ENCODE measurements at regions not wholly inside any gene's neighbourhood (a gene's known extent, or its start where the extent isn't known, plus 50 kb on each side); places are given as distances from the start of the nearest gene placed in this dataset.

GRCh38 chr5:124030043-124030491 lies 518.1 kb downstream of the CSNK1G3 start:
- Histone ChIP-seq H3K4me1 (peaks cover 0 to 4% (median 0%) of the 10 kb centered on the region in 4 donors), H3K27me3 (no peaks in the 10 kb centered on the region), H3K9me3 (no peaks in the 10 kb centered on the region), H3K27ac (no peak overlapping the region), H3K36me3 (no peaks in the 10 kb centered on the region), H3K4me3 (no peak overlapping the region)
- TF ChIP-seq POLR2A (IDR thresholded peaks at IDR 0.05) (no peak), CTCF (IDR thresholded peaks at IDR 0.05) (no peak)
- DNase-seq = no peak

GRCh38 chr5:124027441-124027840 lies 515.5 kb downstream of the CSNK1G3 start:
- Histone ChIP-seq H3K27me3 (no peaks in the 10 kb centered on the region), H3K27ac (no peak overlapping the region), H3K9me3 (no peaks in the 10 kb centered on the region), H3K4me3 (no peak overlapping the region), H3K36me3 (no peaks in the 10 kb centered on the region), H3K4me1 (no peaks in the 10 kb centered on the region)
- DNase-seq = no peak
- TF ChIP-seq CTCF (IDR thresholded peaks at IDR 0.05) (no peak), POLR2A (IDR thresholded peaks at IDR 0.05) (no peak)

GRCh38 chr5:124025306-124025845 lies 513.4 kb downstream of the CSNK1G3 start:
- Histone ChIP-seq H3K27ac (no peak overlapping the region), H3K27me3 (no peaks in the 10 kb centered on the region), H3K9me3 (no peaks in the 10 kb centered on the region), H3K4me1 (no peaks in the 10 kb centered on the region), H3K4me3 (no peak overlapping the region), H3K36me3 (no peaks in the 10 kb centered on the region)
- no peak for TF ChIP-seq CTCF (IDR thresholded peaks at IDR 0.05)
- no peak for DNase-seq

GRCh38 chr5:124022966-124023365 lies 511.0 kb downstream of the CSNK1G3 start:
- no peak overlapping the region for H3K4me3 ChIP-seq
- no peaks in the 10 kb centered on the region for H3K4me1 ChIP-seq
- DNase-seq = no peak
- no peaks in the 10 kb centered on the region for H3K27me3 ChIP-seq
- TF ChIP-seq CTCF (IDR thresholded peaks at IDR 0.05) = no peak
- no peak for TF ChIP-seq POLR2A (IDR thresholded peaks at IDR 0.05)
- H3K27ac ChIP-seq = no peak overlapping the region
- no peaks in the 10 kb centered on the region for H3K9me3 ChIP-seq
- H3K36me3 ChIP-seq = no peaks in the 10 kb centered on the region

- TF ChIP-seq CTCF (IDR thresholded peaks at IDR 0.05) (no peak), POLR2A (IDR thresholded peaks at IDR 0.05) (no peak)
These were observed 509.8 kb downstream of the CSNK1G3 start for GRCh38 chr5:124021776-124022175.

More at GRCh38 chr5:124021776-124022175, 509.8 kb downstream of the CSNK1G3 start:
- Histone ChIP-seq H3K27me3 (no peaks in the 10 kb centered on the region), H3K4me1 (no peaks in the 10 kb centered on the region), H3K36me3 (no peaks in the 10 kb centered on the region), H3K27ac (no peak overlapping the region), H3K4me3 (no peak overlapping the region), H3K9me3 (no peaks in the 10 kb centered on the region)
- no peak for DNase-seq
